COR-L47 (cell line): ENCODE measurements at regions not wholly inside any gene's neighbourhood (a gene's known extent, or its start where the extent isn't known, plus 50 kb on each side); places are given as distances from the start of the nearest gene placed in this dataset.
"Not testable (repeated sequence)": the region's sequence is repeated elsewhere in the genome, so short reads cannot be mapped to it uniquely, and the experiment has no call there.

Source experiments
- DNase-seq: peaks from one replicate; lab custom pipeline; 2025; lab: John Stamatoyannopoulos, UW

DNA sequence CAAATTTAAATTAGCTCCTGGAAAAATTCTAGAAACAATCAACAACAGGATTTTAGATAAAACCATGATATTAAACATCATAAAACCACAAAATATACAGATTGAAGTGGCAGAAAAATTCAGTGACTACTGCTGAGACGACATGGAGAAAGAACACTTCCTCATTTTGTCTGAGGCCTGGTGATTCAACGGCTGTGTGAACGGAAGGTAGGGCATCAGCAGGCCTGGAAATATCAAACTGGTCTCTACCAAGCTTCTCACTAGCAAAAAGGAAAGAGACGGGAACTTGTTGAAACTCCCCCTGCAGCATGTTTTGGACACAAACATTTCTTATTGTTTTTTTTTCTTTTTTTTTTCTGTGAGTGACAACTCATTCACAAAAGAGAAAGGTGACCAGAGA is 58.0 kb upstream of the AHI1 start:
- DNase-seq = no peak

DNA sequence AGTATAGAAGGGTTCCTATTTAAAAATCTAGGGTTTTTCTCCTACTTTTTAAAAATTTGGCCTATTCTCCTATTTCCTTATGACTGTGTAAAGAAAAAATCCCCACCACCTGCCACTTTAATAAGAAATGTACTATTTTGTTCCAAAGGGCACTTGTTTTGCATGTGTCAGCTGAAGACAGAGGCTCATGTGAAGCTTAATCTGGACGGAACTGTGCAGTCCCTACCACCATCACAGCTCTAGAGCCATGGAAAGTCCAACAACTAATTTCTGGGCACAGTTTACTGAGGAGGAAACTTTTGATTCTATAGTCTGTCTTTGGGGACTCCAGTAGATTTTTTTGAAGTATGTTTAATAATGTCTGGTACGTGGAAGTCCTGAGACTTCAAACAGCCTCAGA is 60.0 kb upstream of the AHI1 start:
- DNase-seq = no peak

DNA sequence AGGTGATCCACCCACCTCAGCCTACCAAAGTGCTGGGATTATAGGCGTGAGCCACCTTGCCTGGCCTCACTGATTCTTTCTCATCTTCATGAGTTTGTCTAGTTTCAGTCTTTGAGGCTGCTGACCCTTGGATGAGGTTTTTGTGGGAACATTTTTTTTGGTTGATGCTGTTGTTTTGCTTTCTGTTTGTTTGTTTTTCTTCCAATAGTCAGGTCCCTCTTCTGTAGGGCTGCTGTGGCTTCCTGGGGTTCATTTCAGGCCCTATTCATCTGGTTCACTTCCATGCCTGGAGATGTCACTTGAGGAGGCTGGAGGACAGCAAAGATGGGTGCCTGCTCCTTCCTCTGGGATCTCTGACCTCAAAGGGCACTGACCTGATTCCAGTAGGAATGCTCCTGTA is 68.1 kb upstream of the AHI1 start:
- not testable (repeated sequence) for DNase-seq

DNA sequence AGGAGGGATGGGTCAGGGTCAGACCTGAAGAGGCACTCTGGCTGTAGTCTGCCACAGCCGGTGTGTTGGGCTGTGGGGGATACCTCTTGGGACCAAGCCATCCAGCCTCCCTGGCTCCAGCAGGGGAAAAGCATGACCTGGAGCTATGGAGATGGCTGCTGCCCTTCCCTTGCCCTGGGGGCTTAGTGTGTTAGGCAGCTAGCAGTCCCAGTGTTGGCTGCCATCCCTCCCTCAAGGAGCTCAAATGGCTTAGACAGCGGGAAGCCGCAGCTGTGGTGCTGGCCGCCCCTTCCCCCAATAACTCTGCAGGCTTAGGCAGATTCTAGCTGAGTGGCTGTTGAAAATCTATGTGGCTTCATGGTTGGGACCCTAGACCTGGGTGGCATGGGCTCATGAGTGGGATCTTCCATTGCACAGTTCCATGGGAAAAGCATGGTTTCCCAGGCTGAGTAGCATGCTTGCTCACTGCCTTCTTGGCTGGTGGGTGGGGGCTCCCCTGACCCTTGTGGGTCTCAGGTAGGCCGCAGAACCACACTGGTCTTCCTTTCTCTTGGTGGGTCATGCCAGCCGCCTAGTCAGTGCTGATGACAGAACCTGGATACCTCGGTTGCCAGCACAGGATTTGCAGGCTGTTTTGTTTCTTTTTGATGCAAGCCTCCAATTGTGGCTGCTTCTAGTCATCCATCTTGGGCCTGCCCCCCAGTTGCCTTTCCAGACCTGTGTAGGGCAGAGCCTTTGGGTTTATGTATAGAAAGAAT is 69.0 kb upstream of the AHI1 start:
- no peak for DNase-seq

DNA sequence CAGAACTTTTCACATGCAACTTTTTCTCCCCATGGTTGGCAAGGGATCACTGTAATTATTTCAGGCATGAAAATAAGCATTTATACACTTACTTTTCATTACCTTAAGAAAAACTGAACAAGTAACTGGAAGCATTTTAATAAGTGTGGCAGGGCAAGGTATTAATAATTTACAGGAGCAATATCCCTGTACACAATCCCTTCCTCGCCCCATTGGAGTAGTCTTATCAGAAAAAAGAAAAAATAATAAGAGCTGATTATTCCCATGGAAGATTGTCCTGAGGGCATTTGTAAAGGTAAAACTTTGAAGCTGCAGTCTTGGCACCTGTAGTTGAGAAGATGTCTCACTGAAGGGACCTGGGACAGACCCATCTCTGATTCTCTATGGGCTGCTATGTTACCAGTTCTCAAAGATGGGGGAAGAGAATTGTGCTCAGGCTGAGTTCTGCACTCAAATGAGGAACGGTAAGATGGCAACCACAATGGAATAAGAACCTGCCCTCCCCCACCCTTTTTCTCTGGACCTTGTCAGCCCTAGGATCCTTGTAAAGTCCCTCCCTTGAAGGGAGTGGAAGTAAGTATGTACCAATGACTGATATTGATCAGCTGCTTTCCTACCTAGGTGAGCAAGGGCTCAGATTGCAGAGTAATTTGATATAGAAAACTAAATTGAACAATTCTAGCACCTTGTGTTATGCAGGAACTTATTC is 70.0 kb upstream of the AHI1 start:
- no peak for DNase-seq

GRCh38 chr6:135568379-135568778 is 70.8 kb upstream of the AHI1 start:
- no peak for DNase-seq

- DNase-seq = no peak
Observed at GRCh38 chr6:135572051-135572450, 74.5 kb upstream of the AHI1 start.

DNA sequence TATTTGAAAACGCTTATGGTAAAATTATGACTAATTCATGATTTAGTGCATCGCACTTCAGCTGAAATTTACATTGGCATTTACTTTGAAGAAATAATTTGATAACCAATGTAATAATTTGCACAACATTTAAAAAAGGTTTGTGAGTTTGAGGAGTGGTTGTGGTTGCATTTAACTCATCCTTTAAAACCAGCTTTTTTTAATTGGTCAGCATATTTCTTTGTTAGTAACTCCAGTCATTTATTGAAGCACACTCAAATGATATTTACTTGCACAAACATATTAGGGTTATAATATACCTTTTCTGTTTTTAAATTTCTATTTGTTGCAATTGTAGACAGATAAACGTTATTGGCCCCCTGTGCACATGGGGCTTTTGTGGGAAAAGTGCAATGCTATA is 78.1 kb upstream of the AHI1 start:
- no peak for DNase-seq

- DNase-seq = no peak
Observed at GRCh38 chr6:135576055-135576454, 78.5 kb upstream of the AHI1 start.

DNA sequence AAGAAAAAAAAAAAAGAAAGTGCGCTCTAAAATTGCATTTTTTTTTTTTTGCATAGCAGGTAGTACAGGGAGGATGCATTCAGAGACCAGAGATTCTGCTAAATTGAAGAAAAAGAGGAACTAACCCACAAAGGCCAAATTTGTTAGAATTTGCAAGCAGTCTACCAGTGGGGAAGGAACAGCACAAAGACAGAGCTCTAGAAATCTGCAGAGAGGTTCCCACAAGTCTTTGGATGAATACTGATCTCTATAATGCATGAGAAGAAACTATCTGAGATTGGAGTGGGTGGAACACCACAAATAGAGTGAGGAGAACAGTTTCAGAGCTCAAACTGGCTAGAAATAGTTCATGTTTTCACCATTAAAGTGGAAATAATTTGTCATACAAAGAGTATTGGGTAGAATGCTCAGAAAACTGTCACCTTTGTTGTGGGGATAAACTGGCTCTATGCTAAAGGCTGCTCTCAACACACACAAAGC is 79.6 kb upstream of the AHI1 start:
- DNase-seq = no peak

GRCh38 chr6:135578976-135579375 is 81.4 kb upstream of the AHI1 start:
- no peak for DNase-seq

- DNase-seq = no peak
Observed at GRCh38 chr6:135581211-135581610, 83.7 kb upstream of the AHI1 start.

DNA sequence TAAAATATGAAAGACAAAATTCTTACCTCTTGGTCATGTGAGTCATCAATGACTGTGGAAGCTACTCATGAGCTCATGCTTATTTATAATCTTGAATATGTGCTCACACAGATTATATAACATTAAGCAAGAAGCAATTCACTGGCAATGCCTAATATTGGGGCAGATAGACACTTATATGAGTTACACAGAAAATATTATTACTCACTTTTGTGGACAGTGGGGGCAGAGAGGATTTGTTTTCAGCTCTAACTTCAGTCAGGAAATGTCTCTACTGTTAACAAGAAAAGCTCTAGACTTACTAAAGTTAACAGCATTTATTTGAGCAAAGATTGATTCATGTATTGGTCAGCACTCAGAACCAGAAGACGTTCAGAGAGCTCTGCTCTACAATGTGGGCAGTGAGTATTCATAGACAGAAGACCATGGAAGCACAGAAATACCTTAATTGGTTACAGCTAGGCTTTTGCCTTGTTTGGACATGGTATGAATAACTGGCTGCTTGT is 85.8 kb upstream of the AHI1 start:
- no peak for DNase-seq

GRCh38 chr6:135586388-135586787 is 88.8 kb upstream of the AHI1 start:
- DNase-seq = no peak

DNA sequence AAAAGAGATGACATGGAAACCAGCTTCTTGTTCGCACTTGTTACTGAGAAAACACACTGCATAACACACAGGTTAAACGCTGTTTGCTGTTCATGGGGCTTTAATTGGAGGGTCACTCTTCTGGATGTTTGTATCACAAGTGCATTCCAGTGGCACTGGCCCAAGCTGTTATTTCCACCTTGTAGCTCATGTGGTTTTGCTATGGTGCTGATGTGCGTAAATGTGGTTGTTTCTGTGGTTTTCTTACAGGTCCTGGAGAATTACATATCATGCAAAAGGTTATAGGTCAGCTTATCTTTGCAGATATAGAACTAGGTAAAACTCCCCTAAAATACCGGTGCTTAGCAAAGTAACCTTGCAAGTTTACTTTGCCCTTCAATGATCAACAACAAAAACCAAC is 89.3 kb upstream of the AHI1 start:
- DNase-seq = no peak

GRCh38 chr6:135592276-135592675 is 94.7 kb upstream of the AHI1 start:
- no peak for DNase-seq

DNA sequence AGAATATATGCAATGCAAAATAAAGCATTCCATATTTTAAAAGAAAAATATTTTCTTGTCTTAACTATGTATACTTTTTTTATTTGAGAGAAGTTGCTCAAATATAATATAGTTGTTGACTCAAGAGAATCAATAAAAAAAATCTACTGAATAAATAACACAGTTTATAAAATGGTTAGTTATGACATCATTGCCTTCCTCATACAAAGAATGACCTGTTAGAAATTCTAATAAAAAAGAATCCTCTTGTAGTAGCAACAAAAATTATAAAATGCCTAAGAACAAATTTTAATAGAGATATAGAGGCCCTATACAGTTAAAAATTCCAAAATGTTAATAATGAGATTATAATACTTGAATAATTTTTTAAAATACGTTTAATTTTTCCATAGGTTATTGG is 96.5 kb upstream of the AHI1 start:
- DNase-seq = no peak

GRCh38 chr6:135600086-135600702 is 102.7 kb upstream of the AHI1 start:
- peak; percentile 3 for DNase-seq

DNA sequence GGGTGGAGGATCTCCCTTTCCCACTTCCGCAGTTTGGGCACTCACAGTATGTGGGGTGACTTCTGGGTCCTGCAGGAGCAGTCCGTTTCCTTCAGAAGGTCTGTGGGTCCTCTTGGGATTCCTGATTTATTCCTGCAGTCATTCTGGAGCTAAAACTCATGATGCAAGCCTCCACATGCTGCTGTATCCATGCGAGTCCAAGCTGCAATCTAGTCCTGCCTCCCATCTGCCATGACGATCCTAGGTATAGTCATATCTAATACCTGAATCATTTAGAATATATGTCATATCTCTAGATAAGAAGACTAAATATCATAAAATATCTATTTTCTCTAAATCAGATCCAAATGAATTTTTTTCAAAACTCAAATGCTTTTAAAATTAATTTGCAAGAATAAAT is 103.4 kb upstream of the AHI1 start:
- no peak for DNase-seq

DNA sequence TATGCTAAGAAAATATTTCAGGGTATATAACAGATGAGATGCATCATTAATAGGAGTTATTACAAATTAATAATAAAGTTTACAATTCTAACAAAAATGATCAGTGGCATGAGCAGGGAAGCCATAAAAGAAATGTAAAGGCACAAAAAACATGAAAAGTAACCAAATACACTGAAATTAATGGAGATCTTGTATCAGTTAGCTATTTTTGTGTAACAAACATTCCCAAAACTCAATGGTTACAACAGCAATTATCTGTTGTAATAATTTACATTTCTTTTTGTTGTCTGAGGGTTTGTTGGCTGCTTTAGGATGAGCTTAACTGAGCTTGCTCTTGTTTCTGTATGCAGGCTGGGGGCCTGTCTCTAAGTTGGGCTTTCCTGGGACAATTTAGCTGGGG is 104.3 kb upstream of the AHI1 start:
- DNase-seq = no peak

DNA sequence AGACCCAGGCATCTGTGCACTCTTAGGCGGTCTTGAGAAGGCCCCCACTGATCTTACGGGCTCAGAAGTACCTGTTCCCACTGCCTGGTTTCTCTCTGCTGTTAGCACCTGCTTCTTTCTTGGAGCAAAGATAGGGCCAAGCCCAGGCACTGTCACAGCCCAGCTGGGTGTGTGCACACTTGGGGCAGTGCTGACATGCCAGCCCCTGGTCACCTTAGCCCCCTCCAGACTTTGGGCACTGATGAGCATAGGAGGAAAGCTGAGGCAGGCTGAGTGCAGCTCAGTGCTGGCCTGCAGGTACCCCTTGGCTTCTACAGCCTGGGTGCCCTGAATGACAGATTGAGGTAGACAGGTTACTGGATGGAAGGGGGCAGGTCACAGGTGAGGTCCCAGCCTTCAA is 105.7 kb upstream of the AHI1 start:
- DNase-seq = no peak

- DNase-seq = no peak
Observed at GRCh38 chr6:135604035-135604860, 106.7 kb upstream of the AHI1 start.
